ENCODE measurements at regions not wholly inside any gene's neighbourhood (a gene's known extent, or its start where the extent isn't known, plus 50 kb on each side); places are given as distances from the start of the nearest gene placed in this dataset.

DNA sequence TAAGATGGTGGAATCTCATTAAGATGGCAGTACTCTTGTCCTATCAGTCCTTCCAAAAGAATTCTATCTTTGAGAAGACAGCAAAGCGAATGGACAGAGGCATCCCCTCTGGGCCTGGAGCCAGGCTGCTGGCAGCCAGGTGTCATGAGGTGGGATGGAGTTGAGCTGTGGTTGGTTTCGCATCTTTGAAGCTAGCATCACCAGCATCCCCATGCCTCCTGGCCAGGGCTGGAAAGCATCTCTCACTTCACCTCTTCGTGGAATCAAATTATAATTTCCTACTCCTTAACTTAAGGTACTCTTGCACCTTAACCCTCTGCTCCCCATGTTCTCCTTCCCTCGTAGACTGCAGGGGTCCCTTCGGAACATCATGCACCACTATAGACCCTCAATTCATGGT lies 248.3 kb downstream of the GADD45G start:
- TF ChIP-seq POLR2A (IDR thresholded peaks at IDR 0.05) (no peak), EP300 (IDR thresholded peaks at IDR 0.05) (no peak), POLR2AphosphoS5 (IDR thresholded peaks at IDR 0.05) (no peak)
- TF ChIP-seq, protein P1, sequence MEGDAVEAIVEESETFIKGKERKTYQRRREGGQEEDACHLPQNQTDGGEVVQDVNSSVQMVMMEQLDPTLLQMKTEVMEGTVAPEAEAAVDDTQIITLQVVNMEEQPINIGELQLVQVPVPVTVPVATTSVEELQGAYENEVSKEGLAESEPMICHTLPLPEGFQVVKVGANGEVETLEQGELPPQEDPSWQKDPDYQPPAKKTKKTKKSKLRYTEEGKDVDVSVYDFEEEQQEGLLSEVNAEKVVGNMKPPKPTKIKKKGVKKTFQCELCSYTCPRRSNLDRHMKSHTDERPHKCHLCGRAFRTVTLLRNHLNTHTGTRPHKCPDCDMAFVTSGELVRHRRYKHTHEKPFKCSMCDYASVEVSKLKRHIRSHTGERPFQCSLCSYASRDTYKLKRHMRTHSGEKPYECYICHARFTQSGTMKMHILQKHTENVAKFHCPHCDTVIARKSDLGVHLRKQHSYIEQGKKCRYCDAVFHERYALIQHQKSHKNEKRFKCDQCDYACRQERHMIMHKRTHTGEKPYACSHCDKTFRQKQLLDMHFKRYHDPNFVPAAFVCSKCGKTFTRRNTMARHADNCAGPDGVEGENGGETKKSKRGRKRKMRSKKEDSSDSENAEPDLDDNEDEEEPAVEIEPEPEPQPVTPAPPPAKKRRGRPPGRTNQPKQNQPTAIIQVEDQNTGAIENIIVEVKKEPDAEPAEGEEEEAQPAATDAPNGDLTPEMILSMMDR (IDR thresholded peaks at IDR 0.05), result no peak

Measured in gastroesophageal sphincter (tissue), 3 donors.